Activated CD4-positive, alpha-beta T cell treated with anti-CD3 and anti-CD28 coated beads, Interleukin-2, amount 10 ng/mL, durations not matched to agents 24 days and 14 days (primary cell): ENCODE measurements at regions not wholly inside any gene's neighbourhood (a gene's known extent, or its start where the extent isn't known, plus 50 kb on each side); places are given as distances from the start of the nearest gene placed in this dataset.

Source experiments
- DNase-seq: peaks from one replicate; pipeline ENCODE4 v3.0.0; 2022
- H3K27ac Mint-ChIP-seq: one replicate; pipeline ENCODE4 v1.8.0; 2022; ENCODE audit warnings: mild to moderate bottlenecking, mixed read lengths
- H3K27me3 Mint-ChIP-seq: one replicate; pipeline ENCODE4 v1.8.0; 2022; ENCODE audit warnings: mixed read lengths
- H3K36me3 Mint-ChIP-seq: one replicate; pipeline ENCODE4 v1.8.0; 2022; ENCODE audit warnings: low read depth, mild to moderate bottlenecking, mixed read lengths
- H3K4me1 Mint-ChIP-seq: one replicate; pipeline ENCODE4 v1.8.0; 2021; ENCODE audit warnings: mixed read lengths
- H3K4me3 Mint-ChIP-seq: one replicate; pipeline ENCODE4 v1.8.0; 2022; ENCODE audit warnings: mild to moderate bottlenecking, moderate library complexity, mixed read lengths
- H3K9me3 Mint-ChIP-seq: one replicate; pipeline ENCODE4 v1.8.0; 2021; ENCODE audit warnings: mixed read lengths
- intact Hi-C: fragments of 100-400 bp; cut with micrococcal nuclease; formaldehyde crosslinking; loops from one replicate; pipeline ENCODE4 v1.15.1; 2023

DNA sequence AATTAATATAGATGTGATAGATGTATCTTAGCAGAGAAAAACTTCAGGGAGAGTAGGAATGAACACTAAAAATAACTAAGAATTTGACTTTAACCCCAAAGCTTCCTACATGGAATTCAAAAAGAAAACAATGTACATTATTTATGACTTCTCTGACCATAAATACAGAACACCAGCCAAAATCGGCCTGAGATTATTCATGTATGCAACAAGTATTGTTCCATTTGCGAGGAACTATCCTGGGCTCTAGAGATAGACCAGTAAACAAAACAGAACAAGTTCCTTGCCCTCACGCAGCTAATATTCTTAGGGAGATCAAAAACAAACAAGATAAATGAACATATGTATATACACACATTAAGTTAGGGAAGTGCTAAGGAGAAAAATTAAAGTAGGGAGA is 432.3 kb upstream of the SOX5 start:
- H3K36me3 Mint-ChIP-seq, result no peaks in the 10 kb centered on the region
- no peaks in the 10 kb centered on the region for H3K27me3 Mint-ChIP-seq
- no peaks in the 10 kb centered on the region for H3K4me1 Mint-ChIP-seq
- intact Hi-C loops, result no loop called here
- DNase-seq, result no peak
- no peaks in the 10 kb centered on the region for H3K9me3 Mint-ChIP-seq
- H3K27ac Mint-ChIP-seq, result no peak overlapping the region
- H3K4me3 Mint-ChIP-seq, result no peak overlapping the region

GRCh38 chr12:24379861-24380521 is 430.5 kb upstream of the SOX5 start:
- H3K9me3 Mint-ChIP-seq, result no peaks in the 10 kb centered on the region
- no peaks in the 10 kb centered on the region for H3K36me3 Mint-ChIP-seq
- DNase-seq, result no peak
- H3K27ac Mint-ChIP-seq, result no peak overlapping the region
- no peaks in the 10 kb centered on the region for H3K27me3 Mint-ChIP-seq
- H3K4me1 Mint-ChIP-seq, result no peaks in the 10 kb centered on the region
- intact Hi-C loops, result no loop called here
- no peak overlapping the region for H3K4me3 Mint-ChIP-seq

- Mint-ChIP-seq H3K36me3 (no peaks in the 10 kb centered on the region), H3K4me3 (no peak overlapping the region), H3K4me1 (no peaks in the 10 kb centered on the region), H3K27me3 (no peaks in the 10 kb centered on the region), H3K27ac (no peak overlapping the region), H3K9me3 (no peaks in the 10 kb centered on the region)
- intact Hi-C loops, result no loop called here
- DNase-seq, result no peak
Observed at GRCh38 chr12:24379433-24379832, 430.0 kb upstream of the SOX5 start.

DNA sequence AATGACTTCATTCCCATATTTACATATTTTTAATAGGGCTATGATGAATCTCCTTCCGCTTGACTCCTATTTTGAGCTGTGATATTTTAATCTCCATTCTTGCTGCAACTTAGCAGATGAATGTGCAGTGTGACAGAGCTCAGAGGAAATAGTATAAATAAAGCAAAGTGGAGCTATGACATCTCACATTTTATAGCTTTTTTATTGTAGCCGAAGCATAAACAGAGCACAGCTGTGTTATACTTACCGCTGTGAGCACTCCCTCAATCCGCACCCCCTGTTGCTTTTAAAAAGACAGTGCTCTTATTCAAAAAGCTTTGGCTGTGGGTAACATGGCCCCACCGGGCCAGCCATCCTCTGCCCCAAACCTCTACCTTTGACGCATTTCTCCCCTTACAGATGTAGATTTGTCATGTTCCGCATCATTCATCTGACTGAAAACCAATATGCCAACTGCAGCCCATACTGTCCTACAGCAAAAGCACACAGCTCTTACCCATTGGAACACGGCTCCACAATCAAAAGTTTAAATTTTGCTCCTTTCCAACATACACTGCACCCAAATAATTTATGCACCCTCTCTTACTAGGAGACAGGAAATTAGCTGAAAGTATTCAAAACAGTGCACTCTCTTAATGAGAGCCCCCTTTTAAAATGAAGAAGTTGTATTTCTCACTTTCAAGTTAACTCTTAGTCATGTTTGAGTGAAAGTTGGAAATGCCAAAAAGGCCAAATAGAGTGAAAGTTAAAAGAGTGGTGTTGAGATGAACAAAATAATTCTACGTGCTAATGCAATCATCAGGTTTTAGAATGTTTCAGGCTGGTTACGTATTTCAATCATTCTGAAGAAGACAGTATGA is 429.3 kb upstream of the SOX5 start:
- no peak for DNase-seq
- Mint-ChIP-seq H3K36me3 (no peaks in the 10 kb centered on the region), H3K27me3 (no peaks in the 10 kb centered on the region), H3K9me3 (no peaks in the 10 kb centered on the region), H3K4me1 (no peaks in the 10 kb centered on the region), H3K27ac (no peak overlapping the region), H3K4me3 (no peak overlapping the region)
- intact Hi-C loops, result no loop called here

GRCh38 chr12:24374452-24374851 is 425.0 kb upstream of the SOX5 start:
- Mint-ChIP-seq H3K4me3 (no peak overlapping the region), H3K9me3 (no peaks in the 10 kb centered on the region), H3K36me3 (no peaks in the 10 kb centered on the region), H3K27me3 (no peaks in the 10 kb centered on the region), H3K4me1 (no peaks in the 10 kb centered on the region), H3K27ac (no peak overlapping the region)
- DNase-seq, result no peak
- intact Hi-C loops, result no loop called here

- Mint-ChIP-seq H3K36me3 (no peaks in the 10 kb centered on the region), H3K9me3 (no peaks in the 10 kb centered on the region), H3K4me1 (no peaks in the 10 kb centered on the region), H3K4me3 (no peak overlapping the region), H3K27me3 (no peaks in the 10 kb centered on the region), H3K27ac (no peak overlapping the region)
- DNase-seq, result no peak
- intact Hi-C loops, result no loop called here
Observed at GRCh38 chr12:24373004-24373403, 423.5 kb upstream of the SOX5 start.

DNA sequence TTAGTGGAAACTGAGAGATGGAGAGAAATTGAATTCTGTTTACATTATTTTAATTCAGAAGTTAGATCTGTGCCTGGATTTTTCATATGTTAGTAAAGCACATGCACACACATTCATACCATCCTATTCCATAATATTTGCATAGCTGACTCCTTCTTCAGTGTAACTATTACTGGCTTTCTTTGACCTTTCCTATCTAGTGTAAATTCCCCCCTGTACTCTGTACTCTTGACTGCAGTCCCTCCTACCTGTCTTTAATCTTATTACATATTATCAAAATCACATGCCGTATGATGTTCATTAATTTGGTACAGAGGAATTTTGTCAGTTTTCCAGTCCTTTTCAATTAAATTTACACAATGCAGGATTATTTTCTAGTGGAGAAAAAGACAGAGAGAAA is 417.0 kb upstream of the SOX5 start:
- Mint-ChIP-seq H3K36me3 (no peaks in the 10 kb centered on the region), H3K4me3 (no peak overlapping the region), H3K27ac (no peak overlapping the region), H3K9me3 (no peaks in the 10 kb centered on the region), H3K27me3 (no peaks in the 10 kb centered on the region), H3K4me1 (no peaks in the 10 kb centered on the region)
- intact Hi-C loops, result no loop called here
- no peak for DNase-seq

GRCh38 chr12:24364921-24365320 is 415.5 kb upstream of the SOX5 start:
- Mint-ChIP-seq H3K36me3 (no peaks in the 10 kb centered on the region), H3K9me3 (no peaks in the 10 kb centered on the region), H3K4me3 (no peak overlapping the region), H3K27me3 (no peaks in the 10 kb centered on the region), H3K4me1 (no peaks in the 10 kb centered on the region), H3K27ac (no peak overlapping the region)
- intact Hi-C loops, result no loop called here
- DNase-seq, result no peak

DNA sequence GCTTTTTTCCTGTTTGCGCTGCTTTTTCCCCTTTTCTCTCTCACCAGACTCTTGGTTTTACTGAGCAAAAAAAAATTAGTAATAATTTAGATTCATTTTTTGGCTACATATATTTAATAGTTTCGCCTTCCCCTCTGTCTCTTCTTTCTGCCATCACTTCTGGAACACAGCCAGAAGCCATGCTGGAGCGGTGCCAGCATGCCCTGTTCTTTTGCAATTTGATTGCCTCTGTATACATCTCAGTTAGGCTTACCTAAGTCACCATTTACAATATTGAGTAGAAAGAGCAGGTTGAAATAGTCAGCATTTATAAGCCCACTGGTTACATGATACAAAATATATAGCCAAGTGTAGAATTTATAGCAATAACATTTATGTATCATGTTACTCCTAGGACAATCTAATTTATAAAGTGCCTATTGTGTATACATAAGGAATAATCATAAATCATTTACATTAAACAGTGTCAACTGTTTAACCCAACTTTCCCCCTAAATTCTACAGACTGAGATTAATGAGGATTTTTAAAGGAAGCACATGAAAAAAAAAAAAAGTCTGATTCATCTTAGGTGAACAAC is 413.8 kb upstream of the SOX5 start:
- intact Hi-C loops, result no loop called here
- Mint-ChIP-seq H3K27me3 (no peaks in the 10 kb centered on the region), H3K4me3 (no peak overlapping the region), H3K36me3 (no peaks in the 10 kb centered on the region), H3K9me3 (no peaks in the 10 kb centered on the region), H3K27ac (no peak overlapping the region), H3K4me1 (no peaks in the 10 kb centered on the region)
- DNase-seq, result no peak

DNA sequence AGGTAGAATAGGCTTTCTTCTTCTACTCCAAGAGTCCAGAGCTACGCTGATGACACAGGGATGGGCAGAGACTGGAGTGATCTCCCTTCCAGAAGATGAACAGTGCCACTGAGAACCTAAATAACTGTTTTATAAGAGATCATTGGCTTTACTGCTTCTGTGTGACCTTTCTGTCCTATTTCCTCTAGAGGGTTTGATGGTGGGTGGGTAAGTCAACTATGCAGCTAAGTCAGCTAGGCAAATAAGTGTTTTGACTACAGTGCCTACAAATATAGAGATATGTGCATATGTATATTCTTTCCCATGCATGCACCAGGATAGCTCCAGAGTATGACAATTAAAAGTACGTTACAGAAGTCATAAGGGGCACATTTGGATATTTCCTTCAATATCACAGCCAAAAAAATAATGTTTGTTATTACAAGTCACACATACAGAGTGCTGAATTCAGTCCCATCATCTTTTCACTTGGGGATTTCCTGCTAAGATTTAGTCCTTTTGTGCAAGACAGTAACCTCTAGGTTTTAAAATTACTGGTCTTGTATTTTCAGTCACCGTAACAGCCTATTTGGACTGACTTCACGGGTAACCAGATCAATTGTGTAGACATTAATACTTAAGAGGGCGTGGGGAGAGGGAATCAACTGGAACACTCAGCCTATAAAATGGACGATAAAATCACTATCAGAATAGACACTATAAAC is 412.6 kb upstream of the SOX5 start:
- no peaks in the 10 kb centered on the region for H3K36me3 Mint-ChIP-seq
- no peaks in the 10 kb centered on the region for H3K9me3 Mint-ChIP-seq
- no peaks in the 10 kb centered on the region for H3K27me3 Mint-ChIP-seq
- no peaks in the 10 kb centered on the region for H3K4me1 Mint-ChIP-seq
- no peak overlapping the region for H3K4me3 Mint-ChIP-seq
- intact Hi-C loops, result no loop called here
- DNase-seq, result no peak
- H3K27ac Mint-ChIP-seq, result no peak overlapping the region

- H3K4me3 Mint-ChIP-seq, result no peak overlapping the region
- no peaks in the 10 kb centered on the region for H3K27me3 Mint-ChIP-seq
- no peaks in the 10 kb centered on the region for H3K4me1 Mint-ChIP-seq
- intact Hi-C loops, result no loop called here
- H3K36me3 Mint-ChIP-seq, result no peaks in the 10 kb centered on the region
- H3K9me3 Mint-ChIP-seq, result no peaks in the 10 kb centered on the region
- no peak overlapping the region for H3K27ac Mint-ChIP-seq
- no peak for DNase-seq
Observed at GRCh38 chr12:24360907-24361306, 411.4 kb upstream of the SOX5 start.

DNA sequence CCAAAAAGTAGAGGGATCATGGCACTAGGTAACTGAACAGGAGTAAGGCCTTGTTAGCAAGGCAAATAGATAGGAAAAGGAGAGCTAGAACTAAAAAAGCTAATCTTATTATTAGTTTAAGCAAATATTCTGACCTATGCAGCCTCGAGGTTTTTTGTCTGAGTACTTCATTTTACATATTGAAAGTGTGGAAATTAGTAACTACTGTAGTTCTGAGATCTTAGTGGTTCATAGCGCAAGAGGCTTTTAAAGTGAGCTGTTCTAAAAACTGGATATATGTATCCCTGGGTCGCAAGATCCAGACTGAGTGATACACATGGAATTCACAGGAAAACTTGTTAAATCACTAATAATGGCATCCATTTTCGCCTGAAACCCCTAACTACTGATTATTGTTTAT is 411.0 kb upstream of the SOX5 start:
- Mint-ChIP-seq H3K27me3 (no peaks in the 10 kb centered on the region), H3K9me3 (no peaks in the 10 kb centered on the region), H3K27ac (no peak overlapping the region), H3K4me1 (no peaks in the 10 kb centered on the region), H3K36me3 (no peaks in the 10 kb centered on the region), H3K4me3 (no peak overlapping the region)
- no peak for DNase-seq
- intact Hi-C loops, result no loop called here

DNA sequence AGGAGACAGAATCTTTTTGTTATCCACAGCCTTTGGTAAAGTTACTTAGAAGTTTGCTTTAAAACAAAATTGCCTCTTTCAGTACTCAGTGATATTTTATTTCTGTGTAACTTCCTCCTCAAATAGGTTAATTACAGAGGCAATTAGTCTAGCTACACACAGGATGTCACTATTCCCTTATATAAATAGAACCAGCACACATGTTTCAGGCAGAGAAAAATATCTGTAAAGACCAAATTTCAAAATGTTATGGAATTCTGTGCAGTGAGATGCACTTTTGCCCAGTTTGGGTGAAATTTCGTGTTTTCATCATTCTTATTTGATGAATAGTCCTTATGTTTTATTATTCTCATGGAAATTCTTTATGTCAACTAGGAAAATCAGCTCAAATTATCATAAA is 410.6 kb upstream of the SOX5 start:
- no peak overlapping the region for H3K4me3 Mint-ChIP-seq
- no peaks in the 10 kb centered on the region for H3K36me3 Mint-ChIP-seq
- intact Hi-C loops, result no loop called here
- no peaks in the 10 kb centered on the region for H3K9me3 Mint-ChIP-seq
- H3K27me3 Mint-ChIP-seq, result no peaks in the 10 kb centered on the region
- H3K27ac Mint-ChIP-seq, result no peak overlapping the region
- no peaks in the 10 kb centered on the region for H3K4me1 Mint-ChIP-seq
- no peak for DNase-seq

GRCh38 chr12:24359418-24359817 is 409.9 kb upstream of the SOX5 start:
- H3K9me3 Mint-ChIP-seq, result no peaks in the 10 kb centered on the region
- no peak overlapping the region for H3K27ac Mint-ChIP-seq
- H3K36me3 Mint-ChIP-seq, result no peaks in the 10 kb centered on the region
- DNase-seq, result no peak
- intact Hi-C loops, result no loop called here
- no peak overlapping the region for H3K4me3 Mint-ChIP-seq
- no peaks in the 10 kb centered on the region for H3K27me3 Mint-ChIP-seq
- no peaks in the 10 kb centered on the region for H3K4me1 Mint-ChIP-seq
